ENCODE measurements at regions not wholly inside any gene's neighbourhood (a gene's known extent, or its start where the extent isn't known, plus 50 kb on each side); places are given as distances from the start of the nearest gene placed in this dataset.

DNA sequence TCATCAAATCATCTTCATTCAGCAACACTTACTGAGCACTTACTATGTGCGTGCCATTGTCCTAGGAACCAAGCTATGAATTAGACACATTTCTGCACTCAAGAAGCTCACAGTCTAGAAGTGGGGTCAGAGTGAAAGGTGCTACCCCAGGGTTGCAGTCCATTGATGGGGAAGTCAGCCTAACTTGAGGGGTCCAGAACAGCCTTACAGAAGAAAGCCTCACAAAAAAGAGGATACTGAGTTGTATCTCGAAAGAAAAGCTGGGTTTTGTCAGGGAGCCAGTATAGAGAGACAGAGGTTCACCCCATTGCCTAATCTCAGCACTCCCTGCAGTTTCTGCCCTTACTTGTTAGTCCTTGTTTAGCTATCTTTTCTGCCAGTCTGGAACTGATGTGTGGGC, 153.1 kb upstream of the JUN start:
- H3K9me3 Mint-ChIP-seq (ENCODE audit: low read depth) = no peaks in the 10 kb centered on the region

DNA sequence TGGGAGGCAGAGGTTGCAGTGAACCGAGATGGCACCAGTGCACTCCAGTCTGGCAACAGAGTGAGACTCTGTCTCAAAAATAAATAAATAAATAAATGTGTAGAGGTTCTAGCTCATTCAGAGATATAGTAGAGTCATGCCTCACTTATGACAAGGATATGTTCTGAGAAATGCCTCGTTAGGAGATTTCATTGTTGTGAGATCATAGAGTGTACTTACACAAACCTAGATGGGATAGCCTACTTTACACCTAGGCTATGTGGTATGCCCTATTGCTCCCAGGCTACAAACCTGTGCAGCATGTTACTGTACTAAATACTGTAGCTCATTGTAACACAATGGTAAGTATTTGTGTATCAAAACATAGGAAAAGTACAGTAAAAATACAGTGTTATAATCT, 155.3 kb upstream of the JUN start:
- Mint-ChIP-seq H3K27ac (ENCODE audit: unreplicated experiment) (no peak overlapping the region), H3K4me3 (ENCODE audit: unreplicated experiment) (no peak overlapping the region), H3K4me1 (ENCODE audit: low read depth) (no peaks in the 10 kb centered on the region), H3K9me3 (ENCODE audit: low read depth) (no peaks in the 10 kb centered on the region), H3K36me3 (ENCODE audit: low read depth) (no peaks in the 10 kb centered on the region), H3K27me3 (ENCODE audit: low read depth) (no peaks in the 10 kb centered on the region)
- TF ChIP-seq, protein P1, sequence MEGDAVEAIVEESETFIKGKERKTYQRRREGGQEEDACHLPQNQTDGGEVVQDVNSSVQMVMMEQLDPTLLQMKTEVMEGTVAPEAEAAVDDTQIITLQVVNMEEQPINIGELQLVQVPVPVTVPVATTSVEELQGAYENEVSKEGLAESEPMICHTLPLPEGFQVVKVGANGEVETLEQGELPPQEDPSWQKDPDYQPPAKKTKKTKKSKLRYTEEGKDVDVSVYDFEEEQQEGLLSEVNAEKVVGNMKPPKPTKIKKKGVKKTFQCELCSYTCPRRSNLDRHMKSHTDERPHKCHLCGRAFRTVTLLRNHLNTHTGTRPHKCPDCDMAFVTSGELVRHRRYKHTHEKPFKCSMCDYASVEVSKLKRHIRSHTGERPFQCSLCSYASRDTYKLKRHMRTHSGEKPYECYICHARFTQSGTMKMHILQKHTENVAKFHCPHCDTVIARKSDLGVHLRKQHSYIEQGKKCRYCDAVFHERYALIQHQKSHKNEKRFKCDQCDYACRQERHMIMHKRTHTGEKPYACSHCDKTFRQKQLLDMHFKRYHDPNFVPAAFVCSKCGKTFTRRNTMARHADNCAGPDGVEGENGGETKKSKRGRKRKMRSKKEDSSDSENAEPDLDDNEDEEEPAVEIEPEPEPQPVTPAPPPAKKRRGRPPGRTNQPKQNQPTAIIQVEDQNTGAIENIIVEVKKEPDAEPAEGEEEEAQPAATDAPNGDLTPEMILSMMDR (IDR thresholded peaks at IDR 0.05) = no peak
- no peak for DNase-seq (ENCODE audit: low spot score)

More for the DNA sequence above, 153.1 kb upstream of the JUN start:
- TF ChIP-seq, protein P1 (IDR thresholded peaks at IDR 0.05) = no peak
- no peak overlapping the region for H3K27ac Mint-ChIP-seq (ENCODE audit: unreplicated experiment)
- no peak for DNase-seq (ENCODE audit: low spot score)
- no peaks in the 10 kb centered on the region for H3K27me3 Mint-ChIP-seq (ENCODE audit: low read depth)
- H3K4me1 Mint-ChIP-seq (ENCODE audit: low read depth) = peaks cover 19% of the 10 kb centered on the region
- H3K4me3 Mint-ChIP-seq (ENCODE audit: unreplicated experiment) = no peak overlapping the region
- no peaks in the 10 kb centered on the region for H3K36me3 Mint-ChIP-seq (ENCODE audit: low read depth)

DNA sequence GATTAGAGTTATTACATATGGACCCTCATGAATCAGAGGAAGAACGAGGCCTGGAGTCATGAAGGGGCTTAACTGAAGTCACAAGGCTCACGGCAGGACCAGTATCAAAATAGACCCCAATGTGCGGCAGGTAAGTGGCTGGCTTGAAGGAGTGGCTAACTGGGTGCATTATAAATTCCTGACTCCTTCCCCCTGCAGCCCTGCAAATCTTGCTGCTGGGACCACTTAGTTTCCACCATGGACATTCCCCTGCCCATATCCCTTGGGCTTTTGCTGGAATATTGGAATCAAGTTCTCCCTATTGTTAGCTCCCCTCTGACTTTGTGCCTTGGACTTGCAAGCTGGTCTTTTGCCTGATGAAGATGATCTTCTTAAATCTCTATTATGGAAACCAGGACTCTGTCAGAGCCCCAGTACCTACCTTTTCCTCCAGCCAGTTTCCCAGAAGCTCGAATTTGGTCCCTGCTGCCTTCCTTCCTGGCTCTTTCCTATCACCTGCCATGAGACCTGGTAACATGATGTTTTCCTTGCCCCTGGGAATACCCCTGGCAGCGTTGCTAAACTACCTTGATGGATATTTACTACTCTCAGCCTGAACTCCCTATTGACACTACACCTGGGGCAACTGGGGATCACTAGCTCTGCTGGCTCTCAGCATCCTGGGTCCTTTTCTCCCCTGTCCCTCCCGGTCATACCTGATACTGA, 156.0 kb upstream of the JUN start:
- no peaks in the 10 kb centered on the region for H3K36me3 Mint-ChIP-seq (ENCODE audit: low read depth)
- H3K9me3 Mint-ChIP-seq (ENCODE audit: low read depth) = no peaks in the 10 kb centered on the region
- TF ChIP-seq, protein P1 (IDR thresholded peaks at IDR 0.05) = no peak
- H3K27me3 Mint-ChIP-seq (ENCODE audit: low read depth) = no peaks in the 10 kb centered on the region
- no peak overlapping the region for H3K4me3 Mint-ChIP-seq (ENCODE audit: unreplicated experiment)
- no peaks in the 10 kb centered on the region for H3K4me1 Mint-ChIP-seq (ENCODE audit: low read depth)
- H3K27ac Mint-ChIP-seq (ENCODE audit: unreplicated experiment) = no peak overlapping the region
- no peak for DNase-seq (ENCODE audit: low spot score)

GRCh38 chr1:58941471-58942289, 157.8 kb upstream of the JUN start:
- TF ChIP-seq, protein P1 (IDR thresholded peaks at IDR 0.05) = no peak
- no peaks in the 10 kb centered on the region for H3K36me3 Mint-ChIP-seq (ENCODE audit: low read depth)
- DNase-seq (ENCODE audit: low spot score) = no peak
- no peaks in the 10 kb centered on the region for H3K4me1 Mint-ChIP-seq (ENCODE audit: low read depth)
- H3K9me3 Mint-ChIP-seq (ENCODE audit: low read depth) = peaks cover 2% of the 10 kb centered on the region
- H3K27ac Mint-ChIP-seq (ENCODE audit: unreplicated experiment) = no peak overlapping the region
- no peak overlapping the region for H3K4me3 Mint-ChIP-seq (ENCODE audit: unreplicated experiment)
- H3K27me3 Mint-ChIP-seq (ENCODE audit: low read depth) = no peaks in the 10 kb centered on the region

DNA sequence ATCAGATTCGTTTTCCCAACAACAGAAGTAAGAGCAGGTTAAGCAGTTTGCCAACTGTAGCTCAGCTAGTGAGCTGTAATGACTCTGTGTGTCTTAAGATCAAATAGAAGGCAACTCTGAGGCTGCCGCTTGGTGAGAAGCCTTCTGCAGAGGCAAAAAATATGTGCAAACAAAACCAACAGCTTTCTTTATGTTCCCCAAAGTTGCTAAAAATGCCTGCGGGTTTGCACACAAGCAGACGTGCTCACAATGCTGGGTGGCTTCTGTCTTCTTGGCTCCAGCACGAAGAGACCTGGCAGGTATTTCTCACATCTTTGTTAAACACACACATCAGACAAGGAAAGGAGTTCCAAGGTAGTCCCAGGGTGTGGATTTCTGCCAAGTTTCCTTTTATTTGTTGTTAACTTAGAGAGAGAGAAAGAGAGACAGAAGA, 158.9 kb upstream of the JUN start:
- TF ChIP-seq, protein P1 (IDR thresholded peaks at IDR 0.05) = no peak
- Mint-ChIP-seq H3K4me3 (ENCODE audit: unreplicated experiment) (no peak overlapping the region), H3K27ac (ENCODE audit: unreplicated experiment) (no peak overlapping the region), H3K27me3 (ENCODE audit: low read depth) (no peaks in the 10 kb centered on the region), H3K36me3 (ENCODE audit: low read depth) (no peaks in the 10 kb centered on the region), H3K4me1 (ENCODE audit: low read depth) (no peaks in the 10 kb centered on the region), H3K9me3 (ENCODE audit: low read depth) (peaks cover 13% of the 10 kb centered on the region)
- DNase-seq (ENCODE audit: low spot score) = no peak
